Lower leg skin (tissue), 4 donors: ENCODE measurements at regions not wholly inside any gene's neighbourhood (a gene's known extent, or its start where the extent isn't known, plus 50 kb on each side); places are given as distances from the start of the nearest gene placed in this dataset.

Experiments used
- DNase-seq, 2 donors: peaks; one replicate each; pipeline ENCODE4 v3.0.0-alpha.2; 2019; ENCODE audit warnings: low spot score in 2 of 2
- H3K4me3 ChIP-seq: fragments of 200-600 bp; sonication (generic); 2 replicates; pipeline ENCODE4 v1.5.1; 2017; ENCODE audit warnings: mild to moderate bottlenecking, low read depth; ENCODE audit not compliant: poor library complexity, severe bottlenecking
- CTCF ChIP-seq, 3 donors: fragments of 450-650 bp; IDR thresholded peaks; one replicate each; pipeline ENCODE4 v1.5.1; 2016; ENCODE audit warnings: antibody characterized with exemption in 3 of 3, mild to moderate bottlenecking in 3 of 3, moderate library complexity in 2 of 3
- POLR2A ChIP-seq, 2 donors: fragments of 450-650 bp; IDR thresholded peaks; one replicate each; pipeline ENCODE4 v1.6.1; 2016 to 2017; ENCODE audit warnings: antibody characterized with exemption in 2 of 2, mild to moderate bottlenecking in 1 of 2, moderate library complexity in 1 of 2
- WGBS, 2 donors: methylation state at CpG; one replicate each; pipeline ENCODE4 v1.1.5; 2018; 5-methylcytosine and 5-hydroxymethylcytosine counted together
- intact Hi-C: fragments of 100-400 bp; cut with DNase I; formaldehyde crosslinking; loops from one replicate; pipeline ENCODE4 v1.15.0; 2023; ENCODE audit warnings: low total_unique reads

GRCh38 chr1:80468356-80468755, 1332.4 kb upstream of the ADGRL2 start:
- 92 to 95% methylated on average over 1 of the region's 1 CpG for WGBS, 2 donors
- H3K4me3 ChIP-seq, result no peak overlapping the region
- intact Hi-C loops, result no loop called here
- TF ChIP-seq POLR2A (IDR thresholded peaks at IDR 0.05), result no peak
- no peak for TF ChIP-seq CTCF (IDR thresholded peaks at IDR 0.05)
- DNase-seq, result no peak

GRCh38 chr1:80462006-80462405, 1338.7 kb upstream of the ADGRL2 start:
- no peak for DNase-seq
- intact Hi-C loops, result no loop called here
- H3K4me3 ChIP-seq, result no peak overlapping the region
- TF ChIP-seq CTCF (IDR thresholded peaks at IDR 0.05) (no peak), POLR2A (IDR thresholded peaks at IDR 0.05) (no peak)
- WGBS, 2 donors, result 80 to 85% methylated on average over 1 of the region's 1 CpG

- intact Hi-C loops, result no loop called here
- DNase-seq, result no peak
- no peak overlapping the region for H3K4me3 ChIP-seq
- WGBS, 2 donors, result 56% methylated on average over 2 of the region's 2 CpGs
- TF ChIP-seq POLR2A (IDR thresholded peaks at IDR 0.05) (no peak), CTCF (IDR thresholded peaks at IDR 0.05) (no peak)
These were observed 1343.3 kb upstream of the ADGRL2 start for GRCh38 chr1:80457409-80457808.

GRCh38 chr1:80453775-80454174, 1347.0 kb upstream of the ADGRL2 start:
- no peak for DNase-seq
- H3K4me3 ChIP-seq, result no peak overlapping the region
- WGBS, 2 donors, result 48 to 59% methylated on average over 2 of the region's 2 CpGs
- TF ChIP-seq CTCF (IDR thresholded peaks at IDR 0.05), result no peak
- no peak for TF ChIP-seq POLR2A (IDR thresholded peaks at IDR 0.05)
- intact Hi-C loops, result no loop called here

GRCh38 chr1:80450711-80451110, 1350.0 kb upstream of the ADGRL2 start:
- TF ChIP-seq POLR2A (IDR thresholded peaks at IDR 0.05) (no peak), CTCF (IDR thresholded peaks at IDR 0.05) (no peak)
- no peak overlapping the region for H3K4me3 ChIP-seq
- no peak for DNase-seq
- 60 to 75% methylated on average over 2 of the region's 2 CpGs for WGBS, 2 donors
- intact Hi-C loops, result no loop called here

GRCh38 chr1:80448081-80448480, 1352.7 kb upstream of the ADGRL2 start:
- 54 to 64% methylated on average over 5 of the region's 5 CpGs for WGBS, 2 donors
- no peak overlapping the region for H3K4me3 ChIP-seq

More at GRCh38 chr1:80448081-80448480, 1352.7 kb upstream of the ADGRL2 start:
- DNase-seq, result no peak
- TF ChIP-seq POLR2A (IDR thresholded peaks at IDR 0.05), result no peak
- TF ChIP-seq CTCF (IDR thresholded peaks at IDR 0.05), result no peak
- intact Hi-C loops, result no loop called here
